ENCODE measurements at regions not wholly inside any gene's neighbourhood (a gene's known extent, or its start where the extent isn't known, plus 50 kb on each side); places are given as distances from the start of the nearest gene placed in this dataset.

GRCh38 chr11:43554148-43554473 lies 126.4 kb upstream of the HSD17B12 start:
- Histone ChIP-seq H3K4me3 (replicated peaks; ENCODE audit: insufficient read depth, low read length) (no peak overlapping the region), H3K27ac (replicated peaks) (no peak overlapping the region), H3K27me3 (ENCODE audit: insufficient read depth, poor library complexity, severe bottlenecking) (peaks cover 25% of the 10 kb centered on the region)
- TF ChIP-seq SPI1 (IDR thresholded peaks at IDR 0.05; ENCODE audit: borderline replicate concordance, low read depth), result no peak
- TF ChIP-seq POLR2AphosphoS5 (IDR thresholded peaks at IDR 0.05; ENCODE audit: low read depth), result no peak
- TF ChIP-seq GABPA (IDR thresholded peaks at IDR 0.05; ENCODE audit: low read depth), result no peak
- no peak for TF ChIP-seq CTCF (IDR thresholded peaks at IDR 0.05; ENCODE audit: insufficient read depth, low read length)
- no peak for TF ChIP-seq REST (IDR thresholded peaks at IDR 0.05; ENCODE audit: insufficient replicate concordance, low read depth)
- no peak for DNase-seq (ENCODE audit: low read depth in 1 of 2, low spot score in 1 of 2)

GRCh38 chr11:43555186-43555585 lies 125.4 kb upstream of the HSD17B12 start:
- no peak for DNase-seq (ENCODE audit: low read depth in 1 of 2, low spot score in 1 of 2)
- Histone ChIP-seq H3K27me3 (ENCODE audit: insufficient read depth, poor library complexity, severe bottlenecking) (peaks cover 25% of the 10 kb centered on the region), H3K4me3 (replicated peaks; ENCODE audit: insufficient read depth, low read length) (no peak overlapping the region), H3K27ac (replicated peaks) (no peak overlapping the region)
- TF ChIP-seq REST (IDR thresholded peaks at IDR 0.05; ENCODE audit: insufficient replicate concordance, low read depth), result no peak
- no peak for TF ChIP-seq GABPA (IDR thresholded peaks at IDR 0.05; ENCODE audit: low read depth)
- no peak for TF ChIP-seq SPI1 (IDR thresholded peaks at IDR 0.05; ENCODE audit: borderline replicate concordance, low read depth)
- no peak for TF ChIP-seq POLR2AphosphoS5 (IDR thresholded peaks at IDR 0.05; ENCODE audit: low read depth)
- TF ChIP-seq CTCF (IDR thresholded peaks at IDR 0.05; ENCODE audit: insufficient read depth, low read length), result no peak

DNA sequence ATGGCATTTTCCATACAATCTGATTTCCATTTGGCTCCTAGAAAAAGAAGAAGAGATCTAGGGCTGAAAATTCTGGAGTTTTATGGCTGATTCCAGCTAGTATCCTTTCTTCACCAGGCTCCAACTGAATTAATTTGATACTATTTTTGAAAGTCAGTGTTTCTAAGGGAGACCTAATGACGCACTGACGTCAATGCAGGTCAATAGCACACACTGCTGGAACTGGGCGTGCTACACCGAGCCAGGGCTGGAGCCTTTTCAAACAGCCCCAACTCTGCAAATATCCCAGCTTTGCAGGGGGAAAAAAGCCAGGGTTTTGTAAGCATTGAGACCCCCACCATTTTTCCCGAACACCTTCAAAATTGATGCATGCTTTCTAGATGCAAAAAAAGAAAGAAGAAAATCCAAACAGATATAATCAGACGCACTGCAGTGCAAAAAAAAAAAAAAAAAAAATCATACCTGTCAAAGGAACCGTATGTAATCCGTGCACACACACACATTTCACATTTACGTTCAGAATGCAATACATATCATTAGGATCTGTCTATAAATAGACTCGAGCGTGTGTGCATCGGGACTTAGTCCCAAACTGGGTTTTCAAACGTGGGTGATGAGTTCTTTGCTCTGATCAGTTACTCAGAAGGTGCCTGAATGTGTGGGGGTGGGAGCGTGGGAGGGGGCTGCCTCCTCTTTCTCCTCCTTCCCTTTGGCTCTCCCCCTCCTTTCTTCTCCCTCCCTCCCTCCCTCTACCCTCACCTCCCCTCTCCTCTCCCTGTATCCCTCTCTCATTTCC lies 124.5 kb upstream of the HSD17B12 start:
- Histone ChIP-seq H3K27me3 (ENCODE audit: insufficient read depth, poor library complexity, severe bottlenecking) (peaks cover 25% of the 10 kb centered on the region), H3K4me3 (replicated peaks; ENCODE audit: insufficient read depth, low read length) (no peak overlapping the region), H3K27ac (replicated peaks) (no peak overlapping the region)
- TF ChIP-seq REST (IDR thresholded peaks at IDR 0.05; ENCODE audit: insufficient replicate concordance, low read depth) (no peak), POLR2AphosphoS5 (IDR thresholded peaks at IDR 0.05; ENCODE audit: low read depth) (no peak), GABPA (IDR thresholded peaks at IDR 0.05; ENCODE audit: low read depth) (no peak), CTCF (IDR thresholded peaks at IDR 0.05; ENCODE audit: insufficient read depth, low read length) (no peak), SPI1 (IDR thresholded peaks at IDR 0.05; ENCODE audit: borderline replicate concordance, low read depth) (no peak)
- DNase-seq (ENCODE audit: low read depth in 1 of 2, low spot score in 1 of 2), result no peak
